Ectodermal cell (in vitro differentiated cells): ENCODE measurements at regions not wholly inside any gene's neighbourhood (a gene's known extent, or its start where the extent isn't known, plus 50 kb on each side); places are given as distances from the start of the nearest gene placed in this dataset.

ENCODE experiments used
- H3K27ac ChIP-seq: 2 replicates; pipeline ENCODE4 v1.7.0; 2013; ENCODE audit warnings: mild to moderate bottlenecking, low read depth, low read length; ENCODE audit not compliant: insufficient read depth, poor library complexity, severe bottlenecking
- H3K27me3 ChIP-seq: 2 replicates; pipeline ENCODE4 v1.7.0; 2013; ENCODE audit warnings: mild to moderate bottlenecking, low read length; ENCODE audit not compliant: insufficient read depth, control insufficient read depth, poor library complexity, severe bottlenecking
- H3K36me3 ChIP-seq: one replicate; pipeline ENCODE4 v1.7.0; 2013; ENCODE audit warnings: low read length; ENCODE audit not compliant: control insufficient read depth, insufficient read depth
- H3K4me1 ChIP-seq: one replicate; pipeline ENCODE4 v1.7.0; 2013; ENCODE audit warnings: low read length; ENCODE audit not compliant: control insufficient read depth, insufficient read depth
- H3K4me3 ChIP-seq: 2 replicates; pipeline ENCODE4 v1.7.0; 2013; ENCODE audit warnings: low read depth, low read length, control low read depth; ENCODE audit not compliant: insufficient read depth
- H3K9me3 ChIP-seq: 2 replicates; pipeline ENCODE4 v1.7.0; 2013; ENCODE audit warnings: mild to moderate bottlenecking, low read length, moderate library complexity; ENCODE audit not compliant: control insufficient read depth
- WGBS, 2 experiments: methylation state at CpG; one replicate each; pipeline ENCODE4 v1.1.7; 2013; ENCODE audit warnings: missing lambda C conversion rate in 2 of 2; 5-methylcytosine and 5-hydroxymethylcytosine counted together

GRCh38 chr4:30818541-30818940 is 98.4 kb downstream of the PCDH7 start:
- Histone ChIP-seq H3K4me1 (no peaks in the 10 kb centered on the region), H3K27me3 (no peaks in the 10 kb centered on the region), H3K4me3 (no peak overlapping the region), H3K9me3 (no peaks in the 10 kb centered on the region), H3K36me3 (no peaks in the 10 kb centered on the region), H3K27ac (no peak overlapping the region)

- H3K9me3 ChIP-seq, result no peaks in the 10 kb centered on the region
- no peaks in the 10 kb centered on the region for H3K27me3 ChIP-seq
- H3K27ac ChIP-seq, result no peak overlapping the region
- H3K36me3 ChIP-seq, result no peaks in the 10 kb centered on the region
- WGBS, 2 experiments, result 83 to 88% methylated on average over 4 of the region's 4 CpGs
- H3K4me1 ChIP-seq, result no peaks in the 10 kb centered on the region
- H3K4me3 ChIP-seq, result no peak overlapping the region
Observed at GRCh38 chr4:30821275-30821674, 101.1 kb downstream of the PCDH7 start.

- H3K27ac ChIP-seq, result no peak overlapping the region
Observed at GRCh38 chr4:30821859-30822612, 101.9 kb downstream of the PCDH7 start.

GRCh38 chr4:30822911-30823551 is 102.9 kb downstream of the PCDH7 start:
- Histone ChIP-seq H3K4me3 (no peak overlapping the region), H3K9me3 (no peaks in the 10 kb centered on the region), H3K4me1 (no peaks in the 10 kb centered on the region), H3K36me3 (no peaks in the 10 kb centered on the region), H3K27ac (no peak overlapping the region), H3K27me3 (no peaks in the 10 kb centered on the region)
- 94 to 96% methylated on average over 7 to 10 of the region's 10 CpGs for WGBS, 2 experiments

More at GRCh38 chr4:30821859-30822612, 101.9 kb downstream of the PCDH7 start:
- no peaks in the 10 kb centered on the region for H3K27me3 ChIP-seq
- WGBS, 2 experiments, result 89 to 91% methylated on average over 11 of the region's 12 CpGs
- no peak overlapping the region for H3K4me3 ChIP-seq
- H3K9me3 ChIP-seq, result no peaks in the 10 kb centered on the region
- no peaks in the 10 kb centered on the region for H3K36me3 ChIP-seq
- H3K4me1 ChIP-seq, result no peaks in the 10 kb centered on the region

DNA sequence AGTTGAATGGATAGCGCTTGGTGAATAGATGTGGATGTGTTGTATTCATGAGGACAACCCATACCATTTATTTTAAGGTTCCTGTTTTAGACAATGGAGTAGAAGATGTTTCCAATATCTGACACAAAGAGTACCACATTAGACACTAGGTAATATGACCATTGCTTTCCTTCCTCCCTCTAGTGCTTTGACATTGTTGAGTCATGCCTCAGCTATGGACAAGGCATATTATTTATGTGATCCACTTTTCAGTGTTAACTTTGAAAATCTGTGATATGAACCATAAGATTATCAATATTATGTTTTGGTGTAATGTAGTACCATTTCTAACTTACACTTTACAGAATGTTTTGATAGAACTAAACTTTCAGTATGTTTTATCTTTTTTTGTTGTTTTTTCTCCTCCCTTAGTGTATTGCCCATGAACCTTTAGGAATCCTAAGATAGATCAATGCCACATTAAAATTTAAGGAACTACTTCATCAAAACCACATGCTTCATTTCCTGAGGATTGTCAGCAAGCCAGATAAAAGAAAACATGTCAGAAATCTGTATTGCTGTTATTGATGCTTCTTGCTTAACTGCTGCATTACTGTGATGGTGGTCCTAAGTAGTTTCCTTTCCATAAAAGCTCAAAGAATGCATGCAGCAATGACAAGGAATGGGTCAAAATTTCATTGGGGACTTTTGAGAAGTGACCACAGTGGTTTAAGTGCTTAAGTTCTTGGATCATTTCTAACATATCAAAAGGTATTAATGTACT is 105.0 kb downstream of the PCDH7 start:
- no peak overlapping the region for H3K4me3 ChIP-seq
- 86 to 100% methylated on average over 1 of the region's 1 CpG for WGBS, 2 experiments
- H3K27me3 ChIP-seq, result no peaks in the 10 kb centered on the region
- H3K27ac ChIP-seq, result no peak overlapping the region
- H3K36me3 ChIP-seq, result no peaks in the 10 kb centered on the region
- H3K4me1 ChIP-seq, result no peaks in the 10 kb centered on the region
- H3K9me3 ChIP-seq, result no peaks in the 10 kb centered on the region

DNA sequence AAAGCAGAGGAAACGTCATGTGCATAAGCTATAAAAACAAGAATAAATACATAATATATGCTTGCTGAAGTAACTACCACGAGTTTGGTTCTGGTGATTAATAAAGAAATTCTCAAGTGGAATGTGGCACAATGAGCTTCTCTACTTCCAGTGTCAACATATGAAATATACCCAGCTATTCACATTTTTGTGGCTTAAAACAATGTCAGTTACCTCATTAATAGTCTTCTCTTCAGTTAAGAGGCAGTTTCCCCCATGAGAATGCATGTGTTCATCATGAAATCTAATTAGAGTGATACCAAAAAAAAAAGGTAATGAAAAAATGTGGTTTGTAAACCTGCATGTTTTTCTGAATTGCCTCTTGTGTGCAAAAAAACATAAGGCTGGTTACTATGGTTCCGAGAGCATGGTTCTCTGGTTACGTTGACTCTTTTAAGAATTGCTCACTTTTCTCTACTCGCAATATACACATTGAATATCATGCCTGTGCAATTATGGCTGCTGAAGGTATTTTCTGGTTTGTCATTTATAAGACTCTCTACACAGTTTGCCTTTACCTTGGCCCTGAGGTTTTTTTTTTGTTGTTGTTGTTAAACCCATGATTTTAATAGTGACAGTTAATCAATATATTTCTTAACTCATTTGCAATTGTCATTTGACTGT is 108.2 kb downstream of the PCDH7 start:
- H3K4me3 ChIP-seq, result no peak overlapping the region
- WGBS, 2 experiments, result 90 to 96% methylated on average over 3 to 4 of the region's 5 CpGs

DNA sequence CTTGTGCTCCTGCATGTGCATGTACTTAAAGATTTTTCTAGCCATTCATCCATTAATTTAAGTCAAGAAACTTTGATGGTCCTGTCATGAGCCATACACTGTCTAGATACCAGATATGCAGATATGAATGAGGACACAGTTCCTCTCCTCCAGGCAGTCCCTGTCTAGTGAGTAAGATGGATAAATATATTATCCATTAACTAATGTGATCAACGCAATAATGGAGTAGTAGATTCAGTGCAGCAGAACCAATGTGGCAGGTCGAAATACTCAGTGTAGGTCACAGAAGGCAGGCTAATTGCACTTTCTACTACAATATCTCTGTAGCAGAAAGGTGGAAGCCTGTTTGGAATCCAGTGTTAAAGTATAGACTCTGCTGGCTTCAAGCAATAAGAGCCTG is 112.5 kb downstream of the PCDH7 start:
- H3K9me3 ChIP-seq, result no peaks in the 10 kb centered on the region
- H3K27ac ChIP-seq, result no peak overlapping the region
- H3K27me3 ChIP-seq, result no peaks in the 10 kb centered on the region
- 100% methylated on average over 2 of the region's 2 CpGs for WGBS, 2 experiments
- no peaks in the 10 kb centered on the region for H3K4me1 ChIP-seq
- H3K4me3 ChIP-seq, result no peak overlapping the region
- H3K36me3 ChIP-seq, result no peaks in the 10 kb centered on the region

More for the DNA sequence above, 108.2 kb downstream of the PCDH7 start:
- Histone ChIP-seq H3K4me1 (no peaks in the 10 kb centered on the region), H3K27me3 (no peaks in the 10 kb centered on the region), H3K27ac (no peak overlapping the region), H3K9me3 (no peaks in the 10 kb centered on the region), H3K36me3 (no peaks in the 10 kb centered on the region)

- Histone ChIP-seq H3K9me3 (no peaks in the 10 kb centered on the region), H3K4me3 (no peak overlapping the region), H3K27ac (no peak overlapping the region), H3K4me1 (peaks cover 3% of the 10 kb centered on the region), H3K27me3 (no peaks in the 10 kb centered on the region), H3K36me3 (no peaks in the 10 kb centered on the region)
- WGBS, 2 experiments, result 78 to 95% methylated on average over 1 of the region's 2 CpGs
Observed at GRCh38 chr4:30833206-30833605, 113.0 kb downstream of the PCDH7 start.

- no peak overlapping the region for H3K27ac ChIP-seq
- H3K27me3 ChIP-seq, result no peaks in the 10 kb centered on the region
- no peak overlapping the region for H3K4me3 ChIP-seq
- H3K9me3 ChIP-seq, result no peaks in the 10 kb centered on the region
- H3K4me1 ChIP-seq, result peaks cover 9% of the 10 kb centered on the region
- H3K36me3 ChIP-seq, result no peaks in the 10 kb centered on the region
- 72 to 79% methylated on average over 11 of the region's 11 CpGs for WGBS, 2 experiments
Observed at GRCh38 chr4:30835044-30835443, 114.9 kb downstream of the PCDH7 start.

DNA sequence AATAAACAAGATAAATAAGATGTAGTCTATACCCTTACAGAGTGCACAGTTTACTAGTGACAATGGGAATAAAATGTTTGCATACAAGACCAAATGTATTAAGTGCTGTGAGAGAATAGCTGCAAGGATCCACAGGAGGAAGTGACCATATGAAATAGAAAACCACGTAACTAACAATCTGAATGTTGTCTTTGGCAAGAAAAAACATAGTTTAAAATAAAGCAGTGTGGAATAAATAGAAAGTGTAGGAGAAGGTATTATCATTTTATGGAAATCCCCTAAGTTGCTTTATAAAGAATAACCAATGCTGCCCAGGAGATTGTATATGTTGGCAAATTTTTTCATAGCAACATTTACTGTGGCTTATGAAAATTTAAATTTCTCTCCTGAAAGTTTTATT is 116.1 kb downstream of the PCDH7 start:
- Histone ChIP-seq H3K4me3 (no peak overlapping the region), H3K27ac (no peak overlapping the region), H3K36me3 (no peaks in the 10 kb centered on the region), H3K27me3 (no peaks in the 10 kb centered on the region), H3K4me1 (peaks cover 9% of the 10 kb centered on the region), H3K9me3 (no peaks in the 10 kb centered on the region)
- WGBS, 2 experiments, result 96 to 100% methylated on average over 1 of the region's 1 CpG
